ENCODE measurements at regions not wholly inside any gene's neighbourhood (a gene's known extent, or its start where the extent isn't known, plus 50 kb on each side); places are given as distances from the start of the nearest gene placed in this dataset.
"Not testable (repeated sequence)": the region's sequence is repeated elsewhere in the genome, so short reads cannot be mapped to it uniquely, and the experiment has no call there.

- Histone ChIP-seq H3K4me3 (ENCODE audit: low read length) (no peak overlapping the region), H3K9me3 (ENCODE audit: insufficient read depth, low read length) (peaks cover 6% of the 10 kb centered on the region; the same call in 1 of the 2 replicates)
- no peak for TF ChIP-seq CTCF (IDR thresholded peaks at IDR 0.05; ENCODE audit: low read depth, low read length)
These were observed 134.2 kb upstream of the PEG3 start for GRCh38 chr19:56974556-56975207.

GRCh38 chr19:56976300-56976699 lies 135.8 kb upstream of the PEG3 start:
- H2AFZ ChIP-seq (ENCODE audit: low read depth, low read length): no peak overlapping the region
- H3K9ac ChIP-seq (ENCODE audit: low read length): no peak overlapping the region
- no peak overlapping the region for H3K4me3 ChIP-seq (ENCODE audit: low read length)
- TF ChIP-seq EZH2phosphoT487 (IDR thresholded peaks at IDR 0.05; ENCODE audit: low read depth): no peak
- H3K4me1 ChIP-seq (ENCODE audit: low read length): no peaks in the 10 kb centered on the region
- no peak overlapping the region for H3K4me2 ChIP-seq (ENCODE audit: low read length)
- H3K27ac ChIP-seq (ENCODE audit: low read length): no peak overlapping the region
- H3K36me3 ChIP-seq (replicated peaks; ENCODE audit: low read depth, low read length): no peaks in the 10 kb centered on the region
- H3K27me3 ChIP-seq (ENCODE audit: low read depth, low read length): no peaks in the 10 kb centered on the region
- H4K20me1 ChIP-seq (ENCODE audit: insufficient read depth, low read length): no peaks in the 10 kb centered on the region
- no peaks in the 10 kb centered on the region for H3K79me2 ChIP-seq (ENCODE audit: low read length)
- peaks cover 6% of the 10 kb centered on the region; the same call in 1 of the 2 replicates for H3K9me3 ChIP-seq (ENCODE audit: insufficient read depth, low read length)

More at GRCh38 chr19:56974556-56975207, 134.2 kb upstream of the PEG3 start:
- H3K79me2 ChIP-seq (ENCODE audit: low read length): no peaks in the 10 kb centered on the region
- H3K36me3 ChIP-seq (replicated peaks; ENCODE audit: low read depth, low read length): no peaks in the 10 kb centered on the region
- H3K4me1 ChIP-seq (ENCODE audit: low read length): no peaks in the 10 kb centered on the region
- H3K27ac ChIP-seq (ENCODE audit: low read length): no peak overlapping the region
- H3K4me2 ChIP-seq (ENCODE audit: low read length): no peak overlapping the region
- H4K20me1 ChIP-seq (ENCODE audit: insufficient read depth, low read length): no peaks in the 10 kb centered on the region
- H3K27me3 ChIP-seq (ENCODE audit: low read depth, low read length): no peaks in the 10 kb centered on the region
- no peak overlapping the region for H2AFZ ChIP-seq (ENCODE audit: low read depth, low read length)
- no peak overlapping the region for H3K9ac ChIP-seq (ENCODE audit: low read length)

GRCh38 chr19:56976995-56977906 lies 136.7 kb upstream of the PEG3 start:
- H3K27ac ChIP-seq (ENCODE audit: low read length): no peak overlapping the region
- no peak overlapping the region for H3K9ac ChIP-seq (ENCODE audit: low read length)
- H3K36me3 ChIP-seq (replicated peaks; ENCODE audit: low read depth, low read length): no peaks in the 10 kb centered on the region
- H3K27me3 ChIP-seq (ENCODE audit: low read depth, low read length): no peaks in the 10 kb centered on the region
- no peak overlapping the region for H3K4me3 ChIP-seq (ENCODE audit: low read length)
- H3K79me2 ChIP-seq (ENCODE audit: low read length): no peaks in the 10 kb centered on the region
- no peaks in the 10 kb centered on the region for H3K4me1 ChIP-seq (ENCODE audit: low read length)
- H2AFZ ChIP-seq (ENCODE audit: low read depth, low read length): no peak overlapping the region
- TF ChIP-seq EZH2phosphoT487 (IDR thresholded peaks at IDR 0.05; ENCODE audit: low read depth) (no peak), CTCF (IDR thresholded peaks at IDR 0.05; ENCODE audit: low read depth, low read length) (no peak)
- H3K9me3 ChIP-seq (ENCODE audit: insufficient read depth, low read length): peaks cover 6% of the 10 kb centered on the region; the same call in 1 of the 2 replicates
- no peaks in the 10 kb centered on the region for H4K20me1 ChIP-seq (ENCODE audit: insufficient read depth, low read length)
- no peak overlapping the region for H3K4me2 ChIP-seq (ENCODE audit: low read length)

- Histone ChIP-seq H3K36me3 (replicated peaks; ENCODE audit: low read depth, low read length) (no peaks in the 10 kb centered on the region), H3K9ac (ENCODE audit: low read length) (no peak overlapping the region), H3K4me1 (ENCODE audit: low read length) (no peaks in the 10 kb centered on the region), H4K20me1 (ENCODE audit: insufficient read depth, low read length) (no peaks in the 10 kb centered on the region), H3K9me3 (ENCODE audit: insufficient read depth, low read length) (peaks cover 6% of the 10 kb centered on the region; the same call in 1 of the 2 replicates), H3K27ac (ENCODE audit: low read length) (no peak overlapping the region), H2AFZ (ENCODE audit: low read depth, low read length) (no peak overlapping the region), H3K79me2 (ENCODE audit: low read length) (no peaks in the 10 kb centered on the region), H3K27me3 (ENCODE audit: low read depth, low read length) (no peaks in the 10 kb centered on the region), H3K4me3 (ENCODE audit: low read length) (no peak overlapping the region), H3K4me2 (ENCODE audit: low read length) (no peak overlapping the region)
- no peak for TF ChIP-seq EZH2phosphoT487 (IDR thresholded peaks at IDR 0.05; ENCODE audit: low read depth)
- no peak for TF ChIP-seq CTCF (IDR thresholded peaks at IDR 0.05; ENCODE audit: low read depth, low read length)
These were observed 137.6 kb upstream of the PEG3 start for GRCh38 chr19:56978023-56978565.

- not testable (repeated sequence) for H3K4me1 ChIP-seq (ENCODE audit: low read length); H3K27me3 ChIP-seq (ENCODE audit: low read depth, low read length); H3K4me2 ChIP-seq (ENCODE audit: low read length); H3K9me3 ChIP-seq (ENCODE audit: insufficient read depth, low read length); H3K9ac ChIP-seq (ENCODE audit: low read length); H3K79me2 ChIP-seq (ENCODE audit: low read length); H3K27ac ChIP-seq (ENCODE audit: low read length); H2AFZ ChIP-seq (ENCODE audit: low read depth, low read length); H3K4me3 ChIP-seq (ENCODE audit: low read length); H3K36me3 ChIP-seq (replicated peaks; ENCODE audit: low read depth, low read length); H4K20me1 ChIP-seq (ENCODE audit: insufficient read depth, low read length)
These were observed 139.5 kb upstream of the USP29 start for GRCh38 chr19:56980326-56980725.
